HT-29 (cell line): ENCODE measurements at regions not wholly inside any gene's neighbourhood (a gene's known extent, or its start where the extent isn't known, plus 50 kb on each side); places are given as distances from the start of the nearest gene placed in this dataset.

ENCODE experiments used
- DNase-seq: peaks from one replicate; pipeline ENCODE4 v3.0.0-alpha.2; 2015; ENCODE audit warnings: low spot score

DNA sequence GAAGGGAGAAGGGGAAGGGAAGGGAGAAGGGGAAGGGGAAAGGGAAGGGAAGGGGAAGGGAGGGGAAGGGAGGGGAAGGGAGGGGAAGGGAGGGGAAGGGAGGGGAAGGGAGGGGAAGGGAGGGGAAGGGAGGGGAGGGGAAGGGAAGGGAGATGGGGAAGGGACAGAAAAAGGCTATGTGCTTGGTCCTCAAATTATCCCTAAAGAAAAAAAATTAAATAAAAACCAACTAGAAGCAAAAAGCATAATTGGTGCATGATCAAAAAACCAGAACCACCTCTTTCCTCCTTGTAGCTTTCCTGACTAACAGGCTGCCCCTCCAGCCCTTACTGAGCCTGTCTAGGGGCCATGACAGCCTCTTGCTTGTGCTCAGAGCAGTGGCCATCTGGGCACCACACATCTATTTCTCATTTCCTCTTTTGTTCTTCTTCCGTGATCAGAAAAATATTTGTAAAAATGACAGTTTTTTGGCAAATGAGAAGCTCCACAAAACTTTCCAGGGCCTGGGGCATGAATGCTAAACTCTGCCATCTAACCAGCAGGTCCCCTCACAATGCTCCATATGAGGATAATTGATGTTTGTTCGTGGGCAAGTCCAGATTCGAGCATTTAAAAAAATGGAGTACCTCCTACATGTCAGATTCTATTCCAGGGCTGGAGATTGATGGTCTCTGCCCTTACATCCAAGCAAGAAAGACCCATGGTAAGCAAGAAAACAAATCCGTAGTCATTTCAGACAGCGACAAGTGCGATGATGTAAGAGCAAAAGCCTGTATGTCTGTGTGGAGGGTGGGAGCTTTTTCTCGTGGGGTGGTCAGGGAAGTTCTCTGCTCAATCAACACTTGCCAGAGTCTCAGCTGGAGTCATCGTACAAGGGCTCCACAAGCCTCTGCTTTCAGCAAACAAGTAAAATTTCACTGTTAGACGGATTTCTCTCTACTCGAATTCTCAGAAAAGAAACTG, 320.9 kb downstream of the WDR11 start:
- DNase-seq, result no peak

DNA sequence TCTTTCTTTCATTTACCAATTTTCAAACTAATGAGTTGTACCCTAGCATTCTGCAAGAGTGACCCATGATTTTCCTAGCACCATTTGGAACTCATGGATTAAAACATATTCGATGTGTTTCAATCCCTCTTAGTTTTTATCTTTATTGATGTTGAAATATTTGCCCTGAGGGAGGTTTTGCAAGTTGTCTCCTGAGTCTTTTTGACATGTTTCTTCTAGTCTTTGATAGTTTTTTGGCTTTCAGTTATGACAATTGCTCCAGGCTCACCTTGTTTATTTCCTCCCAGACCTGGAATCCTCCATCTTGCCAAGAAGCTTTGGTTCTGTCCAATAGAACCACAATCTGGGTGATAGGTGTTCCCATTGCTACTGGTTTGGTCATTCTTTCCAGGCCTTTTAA, 327.8 kb downstream of the WDR11 start:
- DNase-seq, result no peak

DNA sequence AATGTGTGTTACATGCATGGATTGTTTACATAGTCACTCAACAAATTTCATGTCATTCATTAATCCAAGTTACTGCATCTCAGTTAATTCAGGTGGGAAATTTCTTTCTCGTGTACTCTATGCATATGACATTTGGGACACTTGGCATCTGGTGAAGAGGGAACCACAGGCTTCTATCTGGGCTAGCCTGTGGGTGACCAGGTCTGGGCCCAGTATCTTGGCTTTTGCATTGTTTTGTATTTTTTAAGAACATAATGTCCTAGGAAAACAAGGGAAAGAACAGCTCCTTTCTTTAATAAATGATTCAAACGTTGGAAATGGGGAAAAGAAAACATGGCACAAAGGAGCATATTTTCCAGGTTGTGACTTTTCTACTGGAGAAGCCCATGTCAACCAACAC, 331.1 kb downstream of the WDR11 start:
- no peak for DNase-seq

DNA sequence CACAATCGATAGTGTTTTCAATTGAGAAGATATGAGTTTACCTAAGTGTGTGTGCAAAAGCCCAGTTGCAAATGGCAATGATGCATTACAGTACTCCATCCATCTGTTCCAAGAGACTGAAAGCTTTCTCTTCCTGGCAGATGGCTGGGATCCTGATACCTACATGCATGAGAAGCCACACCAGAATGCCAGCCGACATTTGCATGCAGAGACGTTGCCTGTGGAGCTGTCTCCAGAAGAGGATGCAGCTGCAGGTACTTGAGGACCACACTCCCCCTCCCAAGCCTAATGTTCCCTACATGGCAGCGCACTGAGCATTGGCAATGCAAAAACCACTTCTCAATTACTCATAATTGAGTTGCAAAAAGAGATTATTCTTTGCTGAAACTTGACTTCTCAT, 332.1 kb downstream of the WDR11 start:
- DNase-seq, result no peak

DNA sequence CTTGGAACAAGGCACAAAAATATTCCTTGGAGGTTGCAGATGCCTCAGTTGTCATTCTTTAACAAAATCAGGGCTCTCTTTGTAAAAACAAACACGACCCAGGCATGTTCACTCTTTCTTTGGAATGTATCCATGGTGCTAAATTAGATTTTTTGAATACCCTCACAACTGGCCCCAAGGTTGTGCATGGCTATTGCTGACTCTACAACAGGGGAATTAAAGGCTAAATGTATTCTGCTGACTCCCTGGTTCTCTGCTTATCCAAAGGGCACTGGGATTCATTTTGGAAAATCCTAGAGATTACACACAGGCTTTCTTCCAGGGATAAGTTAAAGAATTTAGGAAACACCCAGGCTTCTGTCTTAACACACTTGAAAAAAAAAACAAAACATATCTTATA, 332.5 kb downstream of the WDR11 start:
- no peak for DNase-seq

DNA sequence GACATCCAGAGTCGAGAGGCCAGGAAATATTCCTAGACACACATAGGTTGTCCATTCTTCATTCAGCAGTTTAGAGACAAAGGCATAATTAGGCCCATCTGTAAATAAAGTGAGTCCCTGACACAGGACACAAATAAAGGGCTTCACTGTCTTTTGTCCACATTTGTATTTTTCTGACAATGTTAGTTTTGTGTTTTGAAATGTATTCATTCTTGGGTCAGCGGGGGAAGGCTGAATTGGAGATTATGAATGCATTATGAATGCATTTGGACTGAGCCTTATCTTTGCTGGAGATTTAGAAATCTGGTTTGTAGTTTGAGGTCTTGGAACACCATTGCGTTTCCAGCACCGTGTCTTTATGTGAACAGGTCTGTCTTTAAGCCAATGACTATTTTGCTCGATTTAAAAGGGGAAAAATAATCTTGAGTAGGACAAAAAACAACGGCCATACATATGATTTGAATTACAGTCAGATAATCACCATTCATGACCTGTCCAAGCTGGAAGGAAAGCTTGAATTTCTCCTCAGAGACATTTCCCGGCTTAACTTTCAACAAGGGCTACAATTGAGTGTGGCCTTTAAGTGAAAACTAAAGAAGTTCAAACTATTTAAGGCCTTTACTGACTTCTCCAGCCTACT, 334.8 kb downstream of the WDR11 start:
- DNase-seq, result no peak

DNA sequence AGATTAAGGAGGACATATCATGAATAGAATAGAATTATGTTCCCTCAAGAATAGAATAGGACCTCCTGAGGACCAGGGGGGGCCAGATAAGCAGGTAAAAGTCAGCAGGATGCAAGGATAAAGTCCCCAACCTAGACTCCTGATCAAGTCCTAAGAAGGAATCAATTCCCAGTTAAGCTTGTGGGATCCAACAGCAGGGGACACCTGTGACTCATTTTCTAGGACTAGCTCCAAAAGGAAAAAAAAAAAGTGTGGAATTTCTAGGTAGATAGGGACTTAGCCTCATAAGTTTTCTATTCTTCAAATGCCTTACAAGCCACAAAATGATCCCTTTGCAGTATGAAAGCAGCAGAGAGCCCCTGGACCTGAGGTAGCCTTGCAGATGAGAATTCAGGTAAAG, 336.2 kb downstream of the WDR11 start:
- DNase-seq, result peak; percentile 10

DNA sequence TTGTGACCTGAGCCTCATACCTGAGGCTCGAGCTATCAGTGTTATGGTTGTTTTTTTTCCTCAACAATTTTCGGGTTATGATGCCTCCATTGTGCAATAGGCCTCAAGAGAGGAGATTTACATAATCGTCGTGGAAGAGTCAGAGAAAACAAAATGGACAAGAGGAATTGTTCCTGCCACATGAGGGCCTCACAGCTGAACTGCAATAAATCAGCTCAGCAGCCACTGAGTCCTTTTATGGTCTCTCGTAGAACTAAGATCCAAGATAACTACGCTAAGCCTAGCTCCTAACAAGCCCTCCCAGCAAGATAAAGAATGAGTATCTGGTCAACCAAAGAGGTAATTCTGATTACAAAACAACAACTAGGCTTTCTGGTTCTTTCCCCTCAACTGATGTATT, 336.8 kb downstream of the WDR11 start:
- peak; percentile 70 for DNase-seq

DNA sequence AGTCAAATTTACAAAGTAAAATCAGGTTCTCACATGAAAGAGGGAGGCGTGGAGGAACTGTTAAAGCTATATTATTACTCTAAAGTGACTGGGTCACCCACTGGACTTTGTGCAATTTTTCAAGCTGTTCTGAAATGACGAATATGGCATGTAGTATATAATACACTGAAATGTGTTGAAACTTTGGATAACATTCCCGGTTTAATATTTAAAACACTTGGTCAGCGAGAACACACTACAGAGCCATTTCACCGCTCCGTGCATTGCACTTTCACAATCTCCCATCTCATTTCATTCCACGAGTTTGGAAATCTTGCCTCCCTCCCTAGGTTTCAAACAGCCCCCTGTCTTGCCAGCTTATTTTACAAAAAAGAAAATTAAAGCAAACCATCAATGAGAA, 337.9 kb downstream of the WDR11 start:
- no peak for DNase-seq

DNA sequence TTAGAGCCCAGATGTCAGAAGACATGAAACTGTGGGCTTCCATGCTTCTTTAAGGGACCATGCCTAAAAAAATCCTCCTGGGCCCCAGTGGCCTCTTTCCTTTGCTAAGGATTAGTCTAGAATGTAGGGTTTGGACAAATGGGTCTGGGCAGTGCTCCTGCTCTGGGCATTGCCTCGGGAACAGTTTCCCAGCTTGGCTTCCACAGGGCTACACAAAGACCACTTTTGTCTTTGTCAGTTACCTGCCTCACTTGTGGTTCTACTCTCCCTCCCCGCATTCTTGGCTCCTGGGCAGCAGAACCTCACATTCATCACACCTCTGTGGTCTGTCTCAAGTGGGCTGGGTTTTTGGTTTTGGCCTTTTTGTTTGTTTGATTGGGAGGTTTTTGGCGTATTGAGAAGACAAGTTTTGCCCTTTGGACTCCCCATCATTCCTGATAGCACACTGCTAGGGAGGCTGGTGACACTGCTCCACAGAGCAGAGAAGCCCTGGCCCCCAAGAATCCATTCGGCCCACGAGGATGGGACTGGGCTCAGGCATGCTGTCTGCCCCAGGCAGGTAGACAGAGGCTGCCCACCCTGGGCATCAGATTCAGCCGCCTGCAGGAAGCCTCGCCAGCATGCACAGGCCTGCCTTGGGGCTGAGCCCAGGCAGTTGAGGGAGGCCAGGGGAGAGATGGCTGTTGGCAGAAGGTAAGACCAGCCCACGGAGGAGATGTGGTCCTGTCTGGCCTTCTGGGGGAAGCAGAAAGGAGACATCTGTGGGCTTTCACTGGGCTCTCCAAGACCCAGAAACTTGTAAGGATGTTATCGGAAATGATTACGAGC, 343.7 kb downstream of the WDR11 start:
- DNase-seq, result no peak

DNA sequence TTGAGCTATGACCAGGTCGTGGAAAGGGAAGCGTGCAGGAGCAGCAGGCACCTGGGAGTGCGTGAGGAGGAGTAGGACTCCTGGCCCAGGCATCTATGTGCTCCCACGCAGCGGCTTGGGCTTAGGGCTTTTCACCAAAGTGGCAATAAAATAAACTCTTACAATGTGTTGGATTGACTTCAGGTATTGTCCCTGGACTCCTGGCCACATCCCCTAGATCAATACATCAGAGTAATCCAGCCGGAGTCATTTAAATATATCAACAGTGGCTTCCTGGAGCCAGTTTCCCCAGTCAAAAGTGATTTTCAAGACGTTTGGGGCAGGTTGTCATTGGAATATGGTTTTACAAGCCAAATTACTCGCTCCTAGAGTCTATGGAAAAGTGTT, 344.4 kb downstream of the WDR11 start:
- no peak for DNase-seq

DNA sequence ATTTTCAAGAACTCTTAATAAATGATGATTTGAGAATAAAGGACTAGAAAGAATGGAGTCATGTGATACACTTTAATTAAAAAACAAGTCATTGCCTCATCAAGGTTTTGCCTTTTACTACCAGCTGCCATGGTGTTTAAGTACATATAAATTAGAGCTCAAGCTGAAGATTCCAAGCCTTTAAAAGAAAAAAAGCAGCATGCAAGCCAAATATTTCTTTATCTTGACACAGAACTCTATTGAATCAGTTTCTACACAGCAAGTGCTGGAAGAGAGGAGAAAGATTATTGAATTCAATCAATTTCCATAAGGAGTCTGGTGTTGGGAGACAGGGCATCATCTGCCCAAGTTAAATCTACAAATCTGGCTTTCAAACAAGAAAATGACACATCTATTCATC, 347.9 kb downstream of the WDR11 start:
- DNase-seq, result no peak

DNA sequence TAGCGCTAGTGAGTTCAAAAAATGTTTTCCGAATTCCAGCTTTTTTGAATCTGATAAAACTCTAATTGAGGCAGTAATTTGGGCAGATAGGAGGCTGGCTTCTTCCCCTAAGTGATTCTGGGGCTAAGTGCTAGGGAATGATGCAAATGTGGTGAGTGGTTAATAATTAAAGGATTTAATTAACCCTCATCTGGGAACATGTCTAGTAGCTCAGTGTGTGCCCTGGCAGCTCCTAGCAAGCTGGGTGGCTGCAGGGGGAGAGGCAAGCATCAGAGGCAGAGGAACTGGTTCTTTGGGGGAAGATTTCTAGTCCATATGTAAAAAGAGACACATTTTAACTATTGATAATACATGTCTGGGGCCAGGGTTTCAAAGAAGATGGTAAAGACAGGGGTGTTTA, 354.5 kb downstream of the WDR11 start:
- peak; percentile 36 for DNase-seq

DNA sequence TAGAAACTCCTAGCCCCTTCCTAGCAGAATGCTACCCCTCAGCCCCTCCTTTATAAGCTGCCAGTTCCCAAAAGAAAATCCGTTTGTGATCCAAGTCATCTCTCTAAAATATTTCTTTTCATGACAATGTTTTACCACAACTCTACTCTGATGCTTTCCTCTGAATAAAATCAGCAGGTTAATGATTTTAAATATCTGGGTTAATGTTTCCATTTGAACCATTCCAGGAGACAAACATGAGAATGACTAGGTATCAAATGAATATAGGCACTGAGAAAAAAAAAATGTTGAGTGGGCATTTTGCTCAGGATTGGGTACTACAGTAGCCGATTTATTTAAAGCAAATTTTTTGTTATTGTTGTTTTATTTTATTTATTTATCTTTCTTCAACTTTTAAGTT, 360.3 kb downstream of the WDR11 start:
- no peak for DNase-seq

DNA sequence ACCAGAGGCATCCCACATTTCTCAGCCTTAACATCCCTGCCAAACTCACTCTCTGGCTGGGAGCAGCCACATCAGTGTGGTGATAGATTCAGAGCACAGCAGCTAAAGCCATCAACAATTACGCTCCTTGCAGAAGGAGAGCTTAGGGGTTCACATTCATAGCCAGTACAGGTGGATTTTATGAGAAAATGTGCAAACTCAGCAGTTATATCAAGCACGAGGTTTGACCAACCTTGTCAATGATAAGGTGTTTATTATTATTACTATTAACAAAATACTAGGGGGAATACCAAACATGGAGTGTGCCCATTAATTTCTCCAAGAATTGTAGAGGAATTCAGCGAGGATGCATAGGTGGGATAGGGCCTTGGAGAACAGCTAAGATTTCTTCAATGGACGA, 362.3 kb downstream of the WDR11 start:
- no peak for DNase-seq

DNA sequence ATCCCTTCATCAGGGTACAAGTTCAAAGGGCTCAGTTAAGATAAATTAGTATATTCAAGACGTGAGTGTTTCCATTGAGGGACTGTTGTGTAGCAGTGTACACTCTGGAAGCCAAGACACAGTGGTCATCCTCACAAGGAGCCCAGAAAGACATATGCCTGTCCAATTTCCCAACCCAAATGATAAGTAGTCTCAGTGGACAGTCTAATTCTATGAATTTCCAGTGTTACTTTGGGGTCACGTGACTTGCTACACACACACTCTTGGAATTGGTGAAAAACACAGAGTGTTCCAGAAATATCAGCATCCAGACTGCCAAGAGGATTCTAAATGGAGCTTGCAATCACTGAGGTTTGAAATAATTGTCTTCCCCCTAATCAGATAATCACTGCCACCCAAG, 365.1 kb downstream of the WDR11 start:
- DNase-seq, result no peak

DNA sequence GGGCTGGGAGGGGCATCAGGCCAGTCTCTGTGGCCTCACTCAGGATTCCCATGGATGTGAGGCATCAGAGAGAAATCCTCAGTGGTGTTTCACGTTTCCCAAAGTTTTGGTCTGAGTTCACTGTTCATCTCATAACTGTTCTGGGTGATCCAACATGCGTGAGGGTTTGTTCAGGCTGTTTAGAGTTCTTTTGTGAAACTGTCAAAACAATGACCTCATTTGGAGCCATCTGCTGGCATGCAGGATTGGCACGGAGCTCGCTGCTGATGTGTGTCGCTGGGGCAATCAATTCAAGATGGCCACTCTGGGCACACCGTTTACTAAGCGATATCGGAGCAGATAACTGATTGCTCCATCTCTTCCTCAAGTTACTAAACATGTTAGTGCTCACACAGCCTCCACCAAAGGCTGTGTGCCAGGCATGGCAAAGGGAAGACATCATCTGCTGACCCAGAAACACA, 365.6 kb downstream of the WDR11 start:
- DNase-seq, result no peak

DNA sequence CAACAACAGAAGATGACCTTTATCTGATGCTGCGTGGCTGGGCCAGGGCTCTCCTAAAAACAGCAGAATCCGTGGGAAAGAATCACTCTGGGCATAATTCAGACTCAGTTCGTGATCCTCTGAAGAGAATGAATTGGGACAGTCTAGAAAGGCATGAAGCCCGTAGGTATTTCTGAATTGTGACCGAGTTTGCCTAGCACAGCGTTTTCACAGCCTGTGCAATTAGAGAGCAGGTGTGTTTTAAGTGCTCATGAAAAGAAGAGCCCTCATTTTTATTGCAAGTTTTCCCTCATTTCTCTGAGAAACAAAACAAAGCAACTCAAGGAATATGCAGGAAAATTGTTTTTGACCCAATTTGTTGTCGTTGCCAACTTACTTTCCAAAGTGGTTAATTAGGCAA, 366.2 kb downstream of the WDR11 start:
- no peak for DNase-seq

DNA sequence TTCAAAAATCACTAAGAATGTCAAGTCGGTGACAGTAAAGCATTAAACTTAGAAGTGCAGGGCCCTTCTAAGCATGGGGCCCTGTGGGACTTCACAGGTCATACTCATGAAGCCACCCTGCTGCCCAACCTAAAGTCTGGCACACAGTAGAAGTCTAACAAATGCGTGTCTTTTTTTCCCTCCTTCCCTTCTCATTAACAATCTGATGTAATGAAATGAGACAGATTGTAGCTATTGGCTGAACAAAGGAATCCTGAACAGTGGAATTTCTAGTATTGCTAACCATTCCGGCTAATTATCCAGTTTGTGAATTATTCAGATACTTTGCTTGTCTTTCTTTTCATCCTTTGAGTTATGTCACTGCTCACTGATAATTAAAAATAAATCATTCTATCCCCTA, 369.9 kb downstream of the WDR11 start:
- no peak for DNase-seq

DNA sequence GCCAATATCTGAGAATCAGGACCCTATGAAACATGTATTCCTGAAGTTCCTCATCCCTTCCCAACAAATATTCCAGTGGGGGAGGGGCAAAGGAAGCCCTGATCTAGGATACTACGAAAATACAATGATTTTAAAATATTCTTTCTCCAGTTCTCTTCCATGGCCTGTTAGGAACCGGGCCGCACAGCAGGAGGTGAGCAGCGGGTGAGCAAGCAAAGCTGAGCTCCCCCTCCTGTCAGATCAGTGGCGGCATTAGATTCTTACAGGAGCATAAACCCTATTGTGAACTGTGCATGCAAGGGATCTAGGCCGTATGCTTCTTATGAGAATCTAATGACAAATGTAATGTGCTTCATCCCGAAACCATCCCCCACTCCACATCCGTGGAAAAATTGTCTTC, 370.8 kb downstream of the WDR11 start:
- no peak for DNase-seq

DNA sequence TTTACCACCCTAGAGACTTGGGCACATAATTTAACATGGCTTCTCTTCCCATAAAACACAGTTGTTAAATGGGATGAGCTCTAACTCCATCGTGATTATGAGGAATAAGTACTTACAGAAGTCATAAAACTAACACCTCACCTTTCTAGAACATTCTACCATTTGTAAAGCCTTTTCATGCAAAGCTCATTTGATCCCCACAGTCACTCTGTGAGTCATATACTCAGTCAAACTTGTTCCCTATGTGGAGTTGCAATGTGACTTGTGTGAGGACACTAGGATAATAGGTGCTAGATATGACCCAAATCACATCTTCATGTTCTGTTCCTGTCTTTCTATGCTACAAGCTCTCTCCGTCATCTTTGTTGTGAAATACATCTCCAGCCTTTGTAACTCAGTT, 371.7 kb downstream of the WDR11 start:
- no peak for DNase-seq

DNA sequence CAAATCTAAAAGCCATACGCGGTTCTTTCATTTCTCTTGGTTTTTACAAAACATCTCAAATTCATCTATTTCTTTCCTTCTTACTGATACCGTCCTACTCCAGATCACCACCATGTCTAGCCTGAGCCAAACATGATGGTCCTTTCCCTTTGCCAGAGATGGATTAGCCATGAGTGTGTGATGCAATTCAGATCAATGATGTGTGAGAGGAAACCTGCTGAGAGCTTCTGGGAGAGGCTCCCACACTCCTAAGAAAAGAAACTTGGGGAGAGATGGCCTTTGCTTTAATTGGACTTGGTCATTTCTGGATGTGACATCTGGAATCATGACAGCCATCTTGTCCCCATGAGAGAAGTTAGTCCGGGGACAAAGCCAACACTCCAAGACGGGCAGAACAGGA, 367.2 kb downstream of the FGFR2 start:
- DNase-seq, result no peak
